CD4-positive, alpha-beta T cell treated with Interleukin-12 subunit alpha and Interleukin-12 subunit beta, for 1 hour (primary cell): ENCODE measurements at regions not wholly inside any gene's neighbourhood (a gene's known extent, or its start where the extent isn't known, plus 50 kb on each side); places are given as distances from the start of the nearest gene placed in this dataset.
"Not testable (repeated sequence)": the region's sequence is repeated elsewhere in the genome, so short reads cannot be mapped to it uniquely, and the experiment has no call there.

Experiments used
- DNase-seq: peaks from one replicate; pipeline ENCODE4 v3.0.0-alpha.2; 2020

- not testable (repeated sequence) for DNase-seq
Observed at GRCh38 chr12:34229033-34229432, 206.7 kb downstream of the ALG10 start.

- DNase-seq = no peak
Observed at GRCh38 chr12:34233618-34234017, 211.3 kb downstream of the ALG10 start.

GRCh38 chr12:34236073-34236472 is 213.8 kb downstream of the ALG10 start:
- DNase-seq = no peak

GRCh38 chr12:34244608-34245007 is 222.3 kb downstream of the ALG10 start:
- DNase-seq = no peak

GRCh38 chr12:34249271-34249670 is 227.0 kb downstream of the ALG10 start:
- no peak for DNase-seq

GRCh38 chr12:34251879-34252278 is 229.6 kb downstream of the ALG10 start:
- DNase-seq = not testable (repeated sequence)

- no peak for DNase-seq
Observed at GRCh38 chr12:34253674-34254073, 231.4 kb downstream of the ALG10 start.

GRCh38 chr12:34257093-34257492 is 234.8 kb downstream of the ALG10 start:
- DNase-seq = no peak

- DNase-seq = not testable (repeated sequence)
Observed at GRCh38 chr12:34262140-34262539, 239.8 kb downstream of the ALG10 start.

GRCh38 chr12:34264110-34264509 is 241.8 kb downstream of the ALG10 start:
- no peak for DNase-seq

- not testable (repeated sequence) for DNase-seq
Observed at GRCh38 chr12:34273703-34274102, 251.4 kb downstream of the ALG10 start.

GRCh38 chr12:34275129-34275528 is 252.8 kb downstream of the ALG10 start:
- no peak for DNase-seq

GRCh38 chr12:34286483-34286882 is 264.2 kb downstream of the ALG10 start:
- no peak for DNase-seq

- no peak for DNase-seq
Observed at GRCh38 chr12:34286934-34287333, 264.6 kb downstream of the ALG10 start.

- DNase-seq = no peak
Observed at GRCh38 chr12:34287437-34287836, 265.1 kb downstream of the ALG10 start.

- DNase-seq = no peak
Observed at GRCh38 chr12:34287986-34288962, 266.0 kb downstream of the ALG10 start.

GRCh38 chr12:34288963-34289345 is 266.7 kb downstream of the ALG10 start:
- no peak for DNase-seq

- no peak for DNase-seq
Observed at GRCh38 chr12:34289431-34290380, 267.4 kb downstream of the ALG10 start.

- no peak for DNase-seq
Observed at GRCh38 chr12:34290381-34290995, 268.2 kb downstream of the ALG10 start.

- no peak for DNase-seq
Observed at GRCh38 chr12:34291001-34291400, 268.7 kb downstream of the ALG10 start.

- no peak for DNase-seq
Observed at GRCh38 chr12:34291426-34291901, 269.2 kb downstream of the ALG10 start.

GRCh38 chr12:34292736-34293625 is 270.7 kb downstream of the ALG10 start:
- no peak for DNase-seq
